ENCODE measurements at regions not wholly inside any gene's neighbourhood (a gene's known extent, or its start where the extent isn't known, plus 50 kb on each side); places are given as distances from the start of the nearest gene placed in this dataset.

GRCh38 chr1:90526954-90527353 is 190.1 kb downstream of the BARHL2 start:
- dilution Hi-C loops (cut with MboI; ENCODE audit: extremely low pct_ligation_motif_present, low sequenced_read_pairs) (no loop called here), intact Hi-C loops (cut with micrococcal nuclease) (no loop called here)
- Histone ChIP-seq H3K4me2 (ENCODE audit: insufficient read depth, low read length) (no peak overlapping the region), H2AFZ (ENCODE audit: low read depth, low read length) (no peak overlapping the region), H3K27me3 (ENCODE audit: control insufficient read depth in 2 of 2, insufficient read depth in 2 of 2, low read length in 2 of 2) (no peaks in the 10 kb centered on the region), H3K9me1 (replicated peaks; ENCODE audit: control insufficient read depth, extremely low read depth, insufficient read depth, low read length) (no peaks in the 10 kb centered on the region), H3K79me2 (ENCODE audit: control insufficient read depth, insufficient read depth, low read length) (no peaks in the 10 kb centered on the region), H3K27ac (ENCODE audit: insufficient read depth, low read depth, low read length) (no peak overlapping the region), H3K4me3 (replicated peaks in 1 of 3; ENCODE audit: insufficient read depth in 1 of 3, low read depth in 1 of 3, low read length in 3 of 3) (no peak overlapping the region), H3K9me3 (replicated peaks; ENCODE audit: control insufficient read depth, insufficient read depth, low read length) (no peaks in the 10 kb centered on the region), H3K36me3 (ENCODE audit: control insufficient read depth in 2 of 2, extremely low read depth in 1 of 2, insufficient read depth in 2 of 2, low read length in 2 of 2) (no peaks in the 10 kb centered on the region), H4K20me1 (replicated peaks; ENCODE audit: control insufficient read depth, extremely low read depth, insufficient read depth, low read length) (no peaks in the 10 kb centered on the region), H3K9ac (replicated peaks; ENCODE audit: extremely low read depth, insufficient read depth, low read length) (no peak overlapping the region), H3K4me1 (ENCODE audit: control insufficient read depth, extremely low read depth, insufficient read depth, low read length) (no peaks in the 10 kb centered on the region)
- ChIA-PET POLR2A (no interaction called here), CTCF (interaction anchor here (1.1 kb wide), 1 partner anchor 11 kb away, joined by 3 read pairs; no protein-coding TSS in a partner anchor)
- no peak for DNase-seq (ENCODE audit: low read depth, low spot score)
- TF ChIP-seq POLR2AphosphoS5 (IDR thresholded peaks at IDR 0.05; ENCODE audit: insufficient read depth, low read depth, low read length) = no peak
- TF ChIP-seq, protein P1, sequence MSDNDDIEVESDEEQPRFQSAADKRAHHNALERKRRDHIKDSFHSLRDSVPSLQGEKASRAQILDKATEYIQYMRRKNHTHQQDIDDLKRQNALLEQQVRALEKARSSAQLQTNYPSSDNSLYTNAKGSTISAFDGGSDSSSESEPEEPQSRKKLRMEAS (IDR thresholded peaks at IDR 0.05; ENCODE audit: insufficient read depth, insufficient read length) = no peak
- FAIRE-seq = no peak
- no TSS peak for BruUV-seq (replicated peaks)

- ChIA-PET CTCF (no interaction called here), POLR2A (no interaction called here)
- no peak for DNase-seq (ENCODE audit: low read depth, low spot score)
- Histone ChIP-seq H3K9ac (replicated peaks; ENCODE audit: extremely low read depth, insufficient read depth, low read length) (no peak overlapping the region), H3K79me2 (ENCODE audit: control insufficient read depth, insufficient read depth, low read length) (no peaks in the 10 kb centered on the region), H3K9me1 (replicated peaks; ENCODE audit: control insufficient read depth, extremely low read depth, insufficient read depth, low read length) (no peaks in the 10 kb centered on the region), H3K9me3 (replicated peaks; ENCODE audit: control insufficient read depth, insufficient read depth, low read length) (no peaks in the 10 kb centered on the region), H3K27ac (ENCODE audit: insufficient read depth, low read depth, low read length) (no peak overlapping the region), H2AFZ (ENCODE audit: low read depth, low read length) (no peak overlapping the region), H3K4me3 (replicated peaks in 1 of 3; ENCODE audit: insufficient read depth in 1 of 3, low read depth in 1 of 3, low read length in 3 of 3) (no peak overlapping the region), H3K27me3 (ENCODE audit: control insufficient read depth in 2 of 2, insufficient read depth in 2 of 2, low read length in 2 of 2) (no peaks in the 10 kb centered on the region), H3K36me3 (ENCODE audit: control insufficient read depth in 2 of 2, extremely low read depth in 1 of 2, insufficient read depth in 2 of 2, low read length in 2 of 2) (no peaks in the 10 kb centered on the region), H3K4me1 (ENCODE audit: control insufficient read depth, extremely low read depth, insufficient read depth, low read length) (no peaks in the 10 kb centered on the region), H3K4me2 (ENCODE audit: insufficient read depth, low read length) (no peak overlapping the region), H4K20me1 (replicated peaks; ENCODE audit: control insufficient read depth, extremely low read depth, insufficient read depth, low read length) (no peaks in the 10 kb centered on the region)
- no peak for FAIRE-seq
- TF ChIP-seq FOS (IDR thresholded peaks at IDR 0.05; ENCODE audit: borderline replicate concordance, insufficient read depth, low read length) (no peak), POLR2AphosphoS5 (IDR thresholded peaks at IDR 0.05; ENCODE audit: insufficient read depth, low read depth, low read length) (no peak), MYC (IDR thresholded peaks at IDR 0.05; ENCODE audit: low read depth, low read length) (no peak), POLR2A (IDR thresholded peaks at IDR 0.05; ENCODE audit: low read depth, low read length) (no peak), JUN (IDR thresholded peaks at IDR 0.05; ENCODE audit: borderline replicate concordance, insufficient read depth, insufficient read length, low read depth) (no peak), GATA2 (IDR thresholded peaks at IDR 0.05; ENCODE audit: insufficient read depth, insufficient read length, low read depth, low read length) (no peak), EZH2 (IDR thresholded peaks at IDR 0.05; ENCODE audit: borderline replicate concordance, low read depth, low read length, severe bottlenecking) (no peak)
- TF ChIP-seq, protein P2, sequence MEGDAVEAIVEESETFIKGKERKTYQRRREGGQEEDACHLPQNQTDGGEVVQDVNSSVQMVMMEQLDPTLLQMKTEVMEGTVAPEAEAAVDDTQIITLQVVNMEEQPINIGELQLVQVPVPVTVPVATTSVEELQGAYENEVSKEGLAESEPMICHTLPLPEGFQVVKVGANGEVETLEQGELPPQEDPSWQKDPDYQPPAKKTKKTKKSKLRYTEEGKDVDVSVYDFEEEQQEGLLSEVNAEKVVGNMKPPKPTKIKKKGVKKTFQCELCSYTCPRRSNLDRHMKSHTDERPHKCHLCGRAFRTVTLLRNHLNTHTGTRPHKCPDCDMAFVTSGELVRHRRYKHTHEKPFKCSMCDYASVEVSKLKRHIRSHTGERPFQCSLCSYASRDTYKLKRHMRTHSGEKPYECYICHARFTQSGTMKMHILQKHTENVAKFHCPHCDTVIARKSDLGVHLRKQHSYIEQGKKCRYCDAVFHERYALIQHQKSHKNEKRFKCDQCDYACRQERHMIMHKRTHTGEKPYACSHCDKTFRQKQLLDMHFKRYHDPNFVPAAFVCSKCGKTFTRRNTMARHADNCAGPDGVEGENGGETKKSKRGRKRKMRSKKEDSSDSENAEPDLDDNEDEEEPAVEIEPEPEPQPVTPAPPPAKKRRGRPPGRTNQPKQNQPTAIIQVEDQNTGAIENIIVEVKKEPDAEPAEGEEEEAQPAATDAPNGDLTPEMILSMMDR (IDR thresholded peaks at IDR 0.05; ENCODE audit: extremely low read depth in 1 of 2, insufficient read depth in 1 of 2, low read depth in 1 of 2, low read length in 2 of 2) = no peak
- TF ChIP-seq, protein P1 (IDR thresholded peaks at IDR 0.05; ENCODE audit: insufficient read depth, insufficient read length) = no peak
- BruUV-seq (replicated peaks) = no TSS peak
- dilution Hi-C loops (cut with MboI; ENCODE audit: extremely low pct_ligation_motif_present, low sequenced_read_pairs) = no loop called here
- intact Hi-C loops (cut with micrococcal nuclease) = no loop called here
Measured at GRCh38 chr1:90522432-90522831, 194.7 kb downstream of the BARHL2 start.

Data from endothelial cell of umbilical vein (primary cell).